IMR-90 (cell line): ENCODE measurements at regions not wholly inside any gene's neighbourhood (a gene's known extent, or its start where the extent isn't known, plus 50 kb on each side); places are given as distances from the start of the nearest gene placed in this dataset.

Experiments used
- ATAC-seq: fragments of 200-7000 bp; cut with Tn5 transposase; 2 replicates; pipeline ENCODE4 v1.9.1; 2020; ENCODE audit warnings: low read depth, mild to moderate bottlenecking, moderate library complexity
- BruUV-seq: library from RNA; stranded (reverse); fragments of 400-500 nt; replicated peaks from 2 replicates; lab custom pipeline; 2021; lab: Mats Ljungman, UMichigan
- CTCF ChIA-PET: fragments of 300-600 bp; formaldehyde crosslinking; extraction: SDS; loops from one replicate; lab custom pipeline; 2021; ENCODE audit warnings: antibody characterized with exemption; lab: Yijun Ruan, JAX
- POLR2A ChIA-PET: fragments of 300-600 bp; sonication (Branson Sonifier 250); formaldehyde crosslinking; loops from one replicate; lab custom pipeline; 2022; ENCODE audit warnings: antibody characterized with exemption; ENCODE audit not compliant: unreplicated experiment; lab: Charles Lee
- DNase-seq: peaks from one replicate; pipeline ENCODE4 v3.0.0; 2013
- H2AFZ ChIP-seq: replicated peaks from 2 replicates; pipeline ENCODE3; 2013; ENCODE audit warnings: low read length, mild to moderate bottlenecking; ENCODE audit not compliant: poor library complexity
- H2AK5ac ChIP-seq: 2 replicates; pipeline ENCODE4 v1.6.1; 2013; ENCODE audit warnings: low read depth, low read length, inconsistent platforms
- H2AK9ac ChIP-seq: replicated peaks from 2 replicates; pipeline ENCODE3; 2013; ENCODE audit warnings: mild to moderate bottlenecking, low read depth, low read length, moderate library complexity; ENCODE audit not compliant: poor library complexity
- H2BK120ac ChIP-seq: 2 replicates; pipeline ENCODE4 v1.6.1; 2013; ENCODE audit warnings: low read depth, low read length, inconsistent platforms
- H2BK15ac ChIP-seq: 3 replicates; pipeline ENCODE4 v1.6.1; 2013; ENCODE audit warnings: low read depth, low read length, inconsistent platforms
- H2BK20ac ChIP-seq: 2 replicates; pipeline ENCODE4 v1.6.1; 2013; ENCODE audit warnings: low read depth, mild to moderate bottlenecking, inconsistent platforms, low read length, moderate library complexity
- H2BK5ac ChIP-seq: 2 replicates; pipeline ENCODE4 v1.6.1; 2013; ENCODE audit warnings: mild to moderate bottlenecking, low read depth, low read length, inconsistent platforms; ENCODE audit not compliant: poor library complexity, severe bottlenecking
- H3K14ac ChIP-seq: replicated peaks from 2 replicates; pipeline ENCODE4 v1.6.1; 2013; ENCODE audit warnings: low read depth, low read length, inconsistent platforms
- H3K18ac ChIP-seq: 2 replicates; pipeline ENCODE4 v1.6.1; 2013; ENCODE audit warnings: low read depth, low read length, control low read depth
- H3K23ac ChIP-seq: 2 replicates; pipeline ENCODE4 v1.6.1; 2013; ENCODE audit warnings: low read depth, low read length, inconsistent platforms
- H3K27ac ChIP-seq: 2 replicates; pipeline ENCODE4 v1.5.1; 2013; ENCODE audit warnings: mild to moderate bottlenecking, control low read depth, low read length; ENCODE audit not compliant: insufficient read depth
- H3K27me3 ChIP-seq: 2 replicates; pipeline ENCODE4 v1.6.1; 2013; ENCODE audit warnings: low read length; ENCODE audit not compliant: control insufficient read depth, insufficient read depth
- H3K36me3 ChIP-seq: 2 replicates; pipeline ENCODE4 v1.6.1; 2013; ENCODE audit warnings: low read length, mixed read lengths; ENCODE audit not compliant: control insufficient read depth, insufficient read depth
- H3K4ac ChIP-seq: 2 replicates; pipeline ENCODE4 v1.6.1; 2013; ENCODE audit warnings: low read depth, low read length, inconsistent platforms
- H3K4me1 ChIP-seq: 2 replicates; pipeline ENCODE4 v1.6.1; 2013; ENCODE audit warnings: low read length, mixed read lengths; ENCODE audit not compliant: control insufficient read depth, insufficient read depth
- H3K4me2 ChIP-seq: 2 replicates; pipeline ENCODE4 v1.6.1; 2013; ENCODE audit warnings: low read depth, mild to moderate bottlenecking, control low read depth, low read length, moderate library complexity
- H3K4me3 ChIP-seq: 2 replicates; pipeline ENCODE4 v1.5.1; 2013; ENCODE audit warnings: low read depth, mild to moderate bottlenecking, control low read depth, low read length, moderate library complexity; ENCODE audit not compliant: insufficient read depth
- H3K56ac ChIP-seq: 2 replicates; pipeline ENCODE4 v1.6.1; 2013; ENCODE audit warnings: low read length, inconsistent platforms; ENCODE audit not compliant: insufficient read depth; ENCODE audit errors: extremely low read depth
- H3K79me1 ChIP-seq, 2 experiments: 2 replicates each; pipeline ENCODE4 v1.6.1; 2013; ENCODE audit warnings: low read length in 2 of 2, inconsistent platforms in 1 of 2, low read depth in 1 of 2
- H3K9ac ChIP-seq: 2 replicates; pipeline ENCODE4 v1.6.1; 2013; ENCODE audit warnings: low read depth, low read length, control low read depth
- H3K9me1 ChIP-seq: 2 replicates; pipeline ENCODE4 v1.6.1; 2013; ENCODE audit warnings: low read length, inconsistent platforms; ENCODE audit not compliant: insufficient read depth
- H3K9me3 ChIP-seq: 2 replicates; pipeline ENCODE4 v1.6.1; 2013; ENCODE audit warnings: low read length; ENCODE audit not compliant: control insufficient read depth, insufficient read depth
- H4K20me1 ChIP-seq: 2 replicates; pipeline ENCODE4 v1.6.1; 2013; ENCODE audit warnings: low read length, inconsistent platforms; ENCODE audit not compliant: insufficient read depth
- H4K5ac ChIP-seq: 2 replicates; pipeline ENCODE4 v1.6.1; 2013; ENCODE audit warnings: mild to moderate bottlenecking, low read depth, low read length, control low read depth
- H4K8ac ChIP-seq, 2 experiments: 2 replicates each; pipeline ENCODE4 v1.6.1; 2013; ENCODE audit warnings: low read depth in 2 of 2, low read length in 2 of 2, control low read depth in 1 of 2, inconsistent platforms in 1 of 2
- H4K91ac ChIP-seq: 2 replicates; pipeline ENCODE4 v1.6.1; 2013; ENCODE audit warnings: low read depth, low read length, inconsistent platforms; ENCODE audit not compliant: insufficient read depth
- BHLHE40 ChIP-seq: fragments of 150-350 bp; IDR thresholded peaks from 2 replicates; pipeline ENCODE4 v1.6.1; 2016; ENCODE audit warnings: mild to moderate bottlenecking, low read depth, low read length
- CEBPB ChIP-seq: IDR thresholded peaks from 2 replicates; pipeline ENCODE4 v1.6.1; 2012; ENCODE audit warnings: low read depth, low read length, improper control_type of control experiment
- CHD1 ChIP-seq: IDR thresholded peaks from 2 replicates; pipeline ENCODE4 v1.6.1; 2012; ENCODE audit warnings: low read depth, low read length, improper control_type of control experiment
- CTCF ChIP-seq: conservative IDR thresholded peaks from 2 replicates; pipeline ENCODE4 v1.5.1; 2012; ENCODE audit warnings: mild to moderate bottlenecking, low read depth, low read length, improper control_type of control experiment
- ELK1 ChIP-seq: fragments of 150-350 bp; IDR thresholded peaks from 2 replicates; pipeline ENCODE4 v1.6.1; 2016; ENCODE audit warnings: low read depth, mild to moderate bottlenecking, low read length, moderate library complexity, borderline replicate concordance
- FOS ChIP-seq: fragments of 150-350 bp; IDR thresholded peaks from 2 replicates; pipeline ENCODE4 v1.6.1; 2016; ENCODE audit warnings: low read depth, low read length
- MAFK ChIP-seq: IDR thresholded peaks from 2 replicates; pipeline ENCODE4 v1.6.1; 2012; ENCODE audit warnings: low read depth, low read length, improper control_type of control experiment
- MAZ ChIP-seq: IDR thresholded peaks from 2 replicates; pipeline ENCODE4 v1.6.1; 2012; ENCODE audit warnings: low read depth, mild to moderate bottlenecking, low read length, improper control_type of control experiment, moderate library complexity, borderline replicate concordance
- MXI1 ChIP-seq: IDR thresholded peaks from 2 replicates; pipeline ENCODE4 v1.6.1; 2012; ENCODE audit warnings: low read depth, mild to moderate bottlenecking, low read length, moderate library complexity, borderline replicate concordance
- NFE2L2 ChIP-seq: fragments of 150-350 bp; IDR thresholded peaks from 2 replicates; pipeline ENCODE4 v1.6.1; 2016; ENCODE audit warnings: low read depth, mild to moderate bottlenecking, low read length
- POLR2A ChIP-seq: IDR thresholded peaks from 2 replicates; pipeline ENCODE4 v1.6.1; 2012; ENCODE audit warnings: mild to moderate bottlenecking, low read depth, low read length
- RAD21 ChIP-seq: IDR thresholded peaks from 2 replicates; pipeline ENCODE4 v1.6.1; 2012; ENCODE audit warnings: low read length, improper control_type of control experiment
- RCOR1 ChIP-seq: IDR thresholded peaks from 2 replicates; pipeline ENCODE4 v1.6.1; 2012; ENCODE audit warnings: mild to moderate bottlenecking, low read length, improper control_type of control experiment; ENCODE audit not compliant: insufficient replicate concordance
- RFX5 ChIP-seq: IDR thresholded peaks from 2 replicates; pipeline ENCODE4 v1.8.0; 2012; ENCODE audit warnings: low read depth, mild to moderate bottlenecking, low read length, moderate library complexity
- SMC3 ChIP-seq: fragments of 150-350 bp; IDR thresholded peaks from 2 replicates; pipeline ENCODE4 v1.6.1; 2016; ENCODE audit warnings: low read depth, mild to moderate bottlenecking, antibody characterized with exemption, low read length, moderate library complexity
- USF2 ChIP-seq: fragments of 150-350 bp; IDR thresholded peaks from 2 replicates; pipeline ENCODE4 v1.6.1; 2017; ENCODE audit warnings: mild to moderate bottlenecking, antibody characterized with exemption, low read length, low read depth
- WGBS, 2 experiments: methylation state at CpG; one replicate each; pipeline versions ENCODE4 v1.1.5 to v1.1.7; 2013; ENCODE audit warnings: missing lambda C conversion rate in 2 of 2; ENCODE audit not compliant: insufficient read length in 1 of 2; ENCODE audit errors: extremely low coverage in 2 of 2; 5-methylcytosine and 5-hydroxymethylcytosine counted together
- dilution Hi-C: fragments of 300-500 bp; cut with HindIII; formaldehyde crosslinking; loops from one replicate; pipeline ENCODE4 v1.14.3; 2018; ENCODE audit warnings: low sequenced_read_pairs; ENCODE audit not compliant: unreplicated experiment
- in situ Hi-C: fragments of 300-500 bp; cut with MboI; formaldehyde crosslinking; loops from 3 replicates; pipeline ENCODE4 v1.14.3; 2019; ENCODE audit warnings: low sequenced_read_pairs, inconsistent platforms, mixed read lengths
- intact Hi-C: fragments of 100-400 bp; cut with micrococcal nuclease; formaldehyde crosslinking; loops from 2 replicates; pipeline ENCODE4 v1.10.0; 2022

GRCh38 chr2:60394463-60394862 is 159.0 kb downstream of the BCL11A start:
- H2BK120ac ChIP-seq, result no peak overlapping the region
- H2AK5ac ChIP-seq, result no peak overlapping the region
- H3K36me3 ChIP-seq, result no peaks in the 10 kb centered on the region
- H3K4me1 ChIP-seq, result no peaks in the 10 kb centered on the region
- DNase-seq, result peak; percentile 32
- H2AK9ac ChIP-seq, result no peak overlapping the region
- dilution Hi-C loops (no loop called here), intact Hi-C loops (no loop called here), in situ Hi-C loops (no loop called here)
- H3K9ac ChIP-seq, result no peak overlapping the region
- no peak overlapping the region for H3K4ac ChIP-seq
- no peak overlapping the region for H2AFZ ChIP-seq
- no peaks in the 10 kb centered on the region for H3K79me1 ChIP-seq
- no TSS peak for BruUV-seq
- no peak overlapping the region for H3K14ac ChIP-seq
- H3K23ac ChIP-seq, result no peak overlapping the region
- H3K56ac ChIP-seq, result no peak overlapping the region
- H3K9me3 ChIP-seq, result no peaks in the 10 kb centered on the region
- H4K8ac ChIP-seq, result no peak overlapping the region
- H4K91ac ChIP-seq, result no peak overlapping the region
- WGBS, 2 experiments, result no CpG with 5 or more reads among the region's 2 CpGs
- peak; percentile 79 for ATAC-seq
- no peak overlapping the region for H2BK5ac ChIP-seq
- POLR2A ChIA-PET, result no interaction called here
- H2BK20ac ChIP-seq, result no peak overlapping the region
- H3K27me3 ChIP-seq, result no peaks in the 10 kb centered on the region; the same call in none of the 2 replicates
- TF ChIP-seq CEBPB (no peak), CHD1 (no peak), SMC3 (no peak), FOS (no peak), RAD21 (no peak), USF2 (no peak), RFX5 (no peak), MAZ (no peak), POLR2A (no peak), BHLHE40 (no peak), NFE2L2 (no peak), MXI1 (no peak), RCOR1 (no peak), ELK1 (no peak), MAFK (no peak), CTCF (no peak)
- no peak overlapping the region for H4K5ac ChIP-seq
- no peak overlapping the region for H3K18ac ChIP-seq
- no peak overlapping the region for H3K4me2 ChIP-seq
- no peak overlapping the region for H3K4me3 ChIP-seq
- CTCF ChIA-PET, result no interaction called here
- H2BK15ac ChIP-seq, result no peak overlapping the region
- no peaks in the 10 kb centered on the region for H3K9me1 ChIP-seq
- H3K27ac ChIP-seq, result no peak overlapping the region
- H4K20me1 ChIP-seq, result no peaks in the 10 kb centered on the region
